Fibroblast of peridontal ligament (primary cell): ENCODE measurements at regions not wholly inside any gene's neighbourhood (a gene's known extent, or its start where the extent isn't known, plus 50 kb on each side); places are given as distances from the start of the nearest gene placed in this dataset.
"Not testable (repeated sequence)": the region's sequence is repeated elsewhere in the genome, so short reads cannot be mapped to it uniquely, and the experiment has no call there.

ENCODE experiments used
- DNase-seq: peaks from one replicate; pipeline ENCODE4 v3.0.0-alpha.2; 2010; ENCODE audit errors: extremely low read depth

- peak; percentile 76 for DNase-seq
Observed at GRCh38 chr5:90134892-90135291, 274.7 kb downstream of the CETN3 start.

- no peak for DNase-seq
Observed at GRCh38 chr5:90134381-90134780, 275.2 kb downstream of the CETN3 start.

- no peak for DNase-seq
Observed at GRCh38 chr5:90133941-90134340, 275.6 kb downstream of the CETN3 start.

GRCh38 chr5:90131383-90132133, 278.0 kb downstream of the CETN3 start:
- peak; percentile 32 for DNase-seq

GRCh38 chr5:90128551-90128950, 281.0 kb downstream of the CETN3 start:
- no peak for DNase-seq

GRCh38 chr5:90119531-90119971, 290.0 kb downstream of the CETN3 start:
- DNase-seq, result peak; percentile 51

- no peak for DNase-seq
Observed at GRCh38 chr5:90117005-90117404, 292.6 kb downstream of the CETN3 start.

- DNase-seq, result no peak
Observed at GRCh38 chr5:90113108-90113507, 296.4 kb downstream of the CETN3 start.

- DNase-seq, result no peak
Observed at GRCh38 chr5:90112033-90112692, 297.4 kb downstream of the CETN3 start.

- peak; percentile 54 for DNase-seq
Observed at GRCh38 chr5:90111364-90112032, 298.1 kb downstream of the CETN3 start.

GRCh38 chr5:90109285-90109684, 300.3 kb downstream of the CETN3 start:
- no peak for DNase-seq

GRCh38 chr5:90099099-90099498, 310.5 kb downstream of the CETN3 start:
- no peak for DNase-seq

- DNase-seq, result no peak
Observed at GRCh38 chr5:90097082-90097477, 312.5 kb downstream of the CETN3 start.

- peak; percentile 56 for DNase-seq
Observed at GRCh38 chr5:90096415-90097081, 313.0 kb downstream of the CETN3 start.

GRCh38 chr5:90095292-90096060, 314.1 kb downstream of the CETN3 start:
- no peak for DNase-seq

- peak; percentile 9 for DNase-seq
Observed at GRCh38 chr5:90093751-90094485, 315.6 kb downstream of the CETN3 start.

GRCh38 chr5:90092734-90093133, 316.8 kb downstream of the CETN3 start:
- no peak for DNase-seq

- DNase-seq, result no peak
Observed at GRCh38 chr5:90084342-90084741, 325.2 kb downstream of the CETN3 start.

- DNase-seq, result not testable (repeated sequence)
Observed at GRCh38 chr5:90073026-90073570, 336.5 kb downstream of the CETN3 start.

- no peak for DNase-seq
Observed at GRCh38 chr5:90071656-90072055, 337.9 kb downstream of the CETN3 start.
